Liver (tissue), 3 donors: ENCODE measurements at regions not wholly inside any gene's neighbourhood (a gene's known extent, or its start where the extent isn't known, plus 50 kb on each side); places are given as distances from the start of the nearest gene placed in this dataset.

ENCODE experiments used
- ATF3 ChIP-seq: IDR thresholded peaks from 2 replicates; pipeline ENCODE4 v1.6.1; 2016; ENCODE audit warnings: antibody characterized with exemption
- CTCF ChIP-seq: fragments of 150-350 bp; IDR thresholded peaks from 2 replicates; pipeline ENCODE4 v1.5.1; 2017; ENCODE audit warnings: improper control_type of control experiment, low read depth, low read length; ENCODE audit not compliant: missing input control
- FOXA1 ChIP-seq: IDR thresholded peaks from 2 replicates; pipeline ENCODE4 v1.6.1; 2016; ENCODE audit warnings: antibody characterized with exemption
- GABPA ChIP-seq, 2 donors: IDR thresholded peaks in 1 of 2; conservative IDR thresholded peaks in 1 of 2; 2 replicates each; pipeline ENCODE4 v1.6.1; 2016; ENCODE audit warnings: antibody characterized with exemption in 2 of 2, mild to moderate bottlenecking in 1 of 2, moderate library complexity in 1 of 2
- HNF4G ChIP-seq: IDR thresholded peaks from 2 replicates; pipeline ENCODE4 v1.6.1; 2016; ENCODE audit warnings: antibody characterized with exemption
- JUND ChIP-seq, 2 donors: IDR thresholded peaks; 2 replicates each; pipeline ENCODE4 v1.6.1; 2016; ENCODE audit warnings: antibody characterized with exemption in 2 of 2
- MAX ChIP-seq: IDR thresholded peaks from 2 replicates; pipeline ENCODE4 v1.6.1; 2016; ENCODE audit warnings: antibody characterized with exemption
- REST ChIP-seq: IDR thresholded peaks from 2 replicates; pipeline ENCODE4 v1.6.1; 2016; ENCODE audit warnings: antibody characterized with exemption, mild to moderate bottlenecking
- SP1 ChIP-seq: IDR thresholded peaks from 2 replicates; pipeline ENCODE4 v1.6.1; 2018; ENCODE audit warnings: antibody characterized with exemption, mild to moderate bottlenecking
- YY1 ChIP-seq: IDR thresholded peaks from 2 replicates; pipeline ENCODE4 v1.6.1; 2016; ENCODE audit warnings: antibody characterized with exemption, mild to moderate bottlenecking
- donor health status: healthy.
- donor health status: healthy.

- TF ChIP-seq SP1, result no peak
- no peak for TF ChIP-seq YY1
- TF ChIP-seq CTCF, result no peak
- TF ChIP-seq MAX, result no peak
- no peak for TF ChIP-seq JUND (IDR thresholded peaks at IDR 0.05)
- TF ChIP-seq HNF4G, result no peak
- TF ChIP-seq FOXA1, result no peak
- TF ChIP-seq GABPA (IDR thresholded peaks at IDR 0.05 in 1 of 2, conservative IDR thresholded peaks at IDR 0.05 in 1 of 2), result no peak
- TF ChIP-seq REST, result no peak
- TF ChIP-seq ATF3, result no peak
Observed at GRCh38 chr4:123553279-123553678, 156.7 kb downstream of the SPRY1 start.
